C4-2B (cell line): ENCODE measurements at regions not wholly inside any gene's neighbourhood (a gene's known extent, or its start where the extent isn't known, plus 50 kb on each side); places are given as distances from the start of the nearest gene placed in this dataset.

Experiments used
- CTCF ChIP-seq: fragments of 450-650 bp; conservative IDR thresholded peaks from 2 replicates; pipeline ENCODE4 v1.5.1; 2017; ENCODE audit warnings: mild to moderate bottlenecking
- ZFX ChIP-seq: fragments of 450-650 bp; IDR thresholded peaks from 2 replicates; pipeline ENCODE4 v1.6.1; 2017

GRCh38 chr9:26205261-26205660, 527.0 kb upstream of the TUSC1 start:
- TF ChIP-seq CTCF: no peak
- TF ChIP-seq ZFX: no peak
